H1 (cell line): ENCODE measurements at regions not wholly inside any gene's neighbourhood (a gene's known extent, or its start where the extent isn't known, plus 50 kb on each side); places are given as distances from the start of the nearest gene placed in this dataset.
"Not testable (repeated sequence)": the region's sequence is repeated elsewhere in the genome, so short reads cannot be mapped to it uniquely, and the experiment has no call there.

Experiments
- CTCF ChIA-PET: fragments of 300-600 bp; sonication (Branson Sonifier 250); formaldehyde crosslinking; loops from one replicate; lab custom pipeline; 2021; ENCODE audit not compliant: partially characterized antibody; lab: Charles Lee
- POLR2A ChIA-PET: fragments of 300-600 bp; sonication (Branson Sonifier 250); formaldehyde crosslinking; loops from one replicate; lab custom pipeline; 2021; ENCODE audit warnings: inconsistent platforms; ENCODE audit not compliant: partially characterized antibody; lab: Charles Lee
- DNase-seq, 2 experiments: peaks; one replicate each; pipeline versions ENCODE4 v3.0.0 to v3.0.0-alpha.2; 2010 to 2022; ENCODE audit warnings: low spot score in 2 of 2, low read depth in 1 of 2, mixed read lengths in 1 of 2
- FAIRE-seq: peaks from 2 replicates; lab custom pipeline; 2011; peaks lifted over from hg19 to GRCh38; lab: Jason Lieb, UNC
- H2AFZ ChIP-seq: 2 replicates; pipeline ENCODE4 v1.8.1; 2012; ENCODE audit warnings: low read length, inconsistent platforms
- H2AK5ac ChIP-seq: 2 replicates; pipeline ENCODE4 v1.6.1; 2013; ENCODE audit warnings: low read depth, low read length
- H2BK120ac ChIP-seq: replicated peaks from 2 replicates; pipeline ENCODE3; 2013; ENCODE audit warnings: low read depth, low read length, inconsistent platforms
- H2BK12ac ChIP-seq: 2 replicates; pipeline ENCODE4 v1.6.1; 2013; ENCODE audit warnings: low read depth, low read length
- H2BK15ac ChIP-seq: 2 replicates; pipeline ENCODE4 v1.6.1; 2013; ENCODE audit warnings: low read length
- H2BK20ac ChIP-seq: 2 replicates; pipeline ENCODE4 v1.6.1; 2013; ENCODE audit warnings: low read length
- H2BK5ac ChIP-seq: 2 replicates; pipeline ENCODE4 v1.6.1; 2013; ENCODE audit warnings: low read depth, low read length
- H3K14ac ChIP-seq: 2 replicates; pipeline ENCODE4 v1.6.1; 2013; ENCODE audit warnings: inconsistent platforms; ENCODE audit not compliant: insufficient read length
- H3K18ac ChIP-seq: 2 replicates; pipeline ENCODE4 v1.6.1; 2013; ENCODE audit warnings: low read length; ENCODE audit errors: extremely low read depth
- H3K23ac ChIP-seq: 2 replicates; pipeline ENCODE4 v1.6.1; 2013; ENCODE audit warnings: inconsistent platforms; ENCODE audit not compliant: insufficient read length
- H3K23me2 ChIP-seq: 2 replicates; pipeline ENCODE4 v1.6.1; 2013; ENCODE audit warnings: low read depth, low read length
- H3K27ac ChIP-seq: 2 replicates; pipeline ENCODE4 v1.6.1; 2011; ENCODE audit warnings: low read depth, low read length, inconsistent platforms
- H3K27me3 ChIP-seq, 4 experiments: replicated peaks in 1 of 4; 1 replicate in 1 of 4; 2 replicates in 3 of 4; pipeline versions ENCODE4 v1.6.1 to v1.8.1; 2011 to 2013; ENCODE audit warnings: low read length in 3 of 4, mild to moderate bottlenecking in 3 of 4, inconsistent platforms in 2 of 4, mixed read lengths in 2 of 4, moderate library complexity in 1 of 4; ENCODE audit not compliant: control insufficient read depth in 3 of 4, insufficient read depth in 3 of 4; ENCODE audit errors: extremely low read depth in 1 of 4
- H3K36me3 ChIP-seq, 4 experiments: 2 replicates each; pipeline versions ENCODE4 v1.6.1 to v1.8.1; 2011 to 2013; ENCODE audit warnings: mild to moderate bottlenecking in 4 of 4, low read length in 3 of 4, moderate library complexity in 2 of 4, control low read depth in 1 of 4, inconsistent platforms in 1 of 4; ENCODE audit not compliant: insufficient read depth in 4 of 4, control insufficient read depth in 2 of 4
- H3K4ac ChIP-seq: replicated peaks from 2 replicates; pipeline ENCODE3; 2013; ENCODE audit warnings: low read length, low read depth, mixed read lengths, inconsistent platforms; ENCODE audit not compliant: insufficient read length
- H3K4me1 ChIP-seq, 4 experiments: replicated peaks in 1 of 4; 1 replicate in 1 of 4; 2 replicates in 3 of 4; pipeline versions ENCODE4 v1.6.1 to v1.8.1; 2011 to 2013; ENCODE audit warnings: low read length in 3 of 4, inconsistent platforms in 2 of 4, mixed read lengths in 1 of 4; ENCODE audit not compliant: insufficient read depth in 4 of 4, control insufficient read depth in 3 of 4
- H3K4me2 ChIP-seq, 2 experiments: 2 replicates each; pipeline versions ENCODE4 v1.6.1 to v1.8.1; 2011 to 2013; ENCODE audit warnings: low read depth in 2 of 2, low read length in 2 of 2, control low read depth in 1 of 2, inconsistent platforms in 1 of 2, mild to moderate bottlenecking in 1 of 2; ENCODE audit not compliant: insufficient read depth in 1 of 2
- H3K4me3 ChIP-seq, 4 experiments: fragments of 200-600, 300-600 bp in 1 of 4; sonication (generic), shearing (Covaris generic), sonication (Bioruptor Twin) in 1 of 4; 2 replicates each; pipeline versions ENCODE4 v1.5.1 to v1.8.1; 2011 to 2016; ENCODE audit warnings: low read length in 4 of 4, low read depth in 3 of 4, control low read depth in 2 of 4, inconsistent platforms in 2 of 4, mild to moderate bottlenecking in 2 of 4, mixed read lengths in 1 of 4, moderate library complexity in 1 of 4; ENCODE audit not compliant: insufficient read depth in 2 of 4; ENCODE audit errors: extremely low read depth in 1 of 4
- H3K56ac ChIP-seq: replicated peaks from 2 replicates; pipeline ENCODE3; 2013; ENCODE audit warnings: low read depth, mild to moderate bottlenecking, mixed read lengths, low read length, inconsistent platforms; ENCODE audit not compliant: insufficient read length
- H3K79me1 ChIP-seq: 2 replicates; pipeline ENCODE4 v1.6.1; 2013; ENCODE audit warnings: low read depth, low read length, control low read depth
- H3K79me2 ChIP-seq, 2 experiments: 2 replicates each; pipeline versions ENCODE4 v1.6.1 to v1.8.1; 2012 to 2013; ENCODE audit warnings: low read length in 2 of 2, mild to moderate bottlenecking in 2 of 2, inconsistent platforms in 1 of 2; ENCODE audit not compliant: insufficient read depth in 2 of 2, control insufficient read depth in 1 of 2
- H3K9ac ChIP-seq, 4 experiments: replicated peaks in 1 of 4; 1 replicate in 1 of 4; 2 replicates in 3 of 4; pipeline versions ENCODE4 v1.6.1 to v1.8.1; 2011 to 2013; ENCODE audit warnings: low read depth in 3 of 4, low read length in 3 of 4, control low read depth in 2 of 4, mild to moderate bottlenecking in 2 of 4, moderate library complexity in 2 of 4, inconsistent platforms in 1 of 4; ENCODE audit errors: extremely low read depth in 1 of 4
- H3K9me3 ChIP-seq, 2 experiments: 2 replicates each; pipeline versions ENCODE4 v1.6.1 to v1.8.1; 2012 to 2013; ENCODE audit warnings: mild to moderate bottlenecking in 2 of 2, moderate library complexity in 2 of 2, control low read depth in 1 of 2, inconsistent platforms in 1 of 2, low read depth in 1 of 2, low read length in 1 of 2, mixed read lengths in 1 of 2; ENCODE audit not compliant: insufficient read depth in 2 of 2
- H4K20me1 ChIP-seq, 2 experiments: replicated peaks in 1 of 2; 2 replicates each; pipeline versions ENCODE3 to v1.8.1; 2011 to 2013; ENCODE audit warnings: inconsistent platforms in 2 of 2, low read length in 2 of 2, mild to moderate bottlenecking in 1 of 2; ENCODE audit not compliant: insufficient read depth in 2 of 2, control insufficient read depth in 1 of 2
- H4K5ac ChIP-seq: 2 replicates; pipeline ENCODE4 v1.6.1; 2013; ENCODE audit warnings: low read length, low read depth, mixed read lengths, inconsistent platforms; ENCODE audit not compliant: insufficient read length
- H4K8ac ChIP-seq: 2 replicates; pipeline ENCODE4 v1.8.0; 2013; ENCODE audit warnings: mild to moderate bottlenecking, moderate library complexity, low read length, inconsistent platforms; ENCODE audit not compliant: insufficient read depth; ENCODE audit errors: extremely low read depth
- H4K91ac ChIP-seq: replicated peaks from 2 replicates; pipeline ENCODE3; 2013; ENCODE audit warnings: low read length, mixed read lengths, inconsistent platforms; ENCODE audit not compliant: insufficient read length
- WGBS, 2 experiments: shearing (Covaris generic) in 1 of 2; methylation state at CpG; one replicate each; pipeline versions ENCODE4 v1.1.6 to v1.1.7; 2013 to 2015; ENCODE audit warnings: low lambda C conversion rate in 2 of 2, mixed read lengths in 2 of 2, inconsistent platforms in 1 of 2, low coverage in 1 of 2, missing lambda C conversion rate in 1 of 2; ENCODE audit not compliant: insufficient replicate concordance in 2 of 2, insufficient coverage in 1 of 2, insufficient read length in 1 of 2; ENCODE audit errors: extremely low coverage in 1 of 2, missing lambda C conversion rate in 1 of 2; 5-methylcytosine and 5-hydroxymethylcytosine counted together

- CTCF ChIA-PET, H2BK20ac ChIP-seq, H3K14ac ChIP-seq, H3K18ac ChIP-seq, H2BK15ac ChIP-seq, H2BK5ac ChIP-seq, H2AFZ ChIP-seq, H2BK120ac ChIP-seq, H4K91ac ChIP-seq, H4K8ac ChIP-seq, H3K4me3 ChIP-seq, POLR2A ChIA-PET, H3K56ac ChIP-seq, H4K5ac ChIP-seq, H3K4me2 ChIP-seq, DNase-seq, H3K4me1 ChIP-seq, H4K20me1 ChIP-seq, H3K79me2 ChIP-seq, H3K79me1 ChIP-seq, H3K4ac ChIP-seq, H3K9me3 ChIP-seq, H2AK5ac ChIP-seq, H3K9ac ChIP-seq, H3K27me3 ChIP-seq, H3K27ac ChIP-seq, H3K23ac ChIP-seq, H3K36me3 ChIP-seq, H2BK12ac ChIP-seq, H3K23me2 ChIP-seq, FAIRE-seq: not testable (repeated sequence)
- WGBS, 2 experiments = 100% methylated on average over 1 of the region's 1 CpG; no CpG with 5 or more reads in 1 of the 2 experiments
Observed at GRCh38 chr10:47626975-47627374, 103.5 kb upstream of the AGAP9 start.

GRCh38 chr10:47622719-47623118 lies 99.3 kb upstream of the AGAP9 start:
- H3K4me2 ChIP-seq, H3K27me3 ChIP-seq, H3K79me1 ChIP-seq, DNase-seq, H2BK20ac ChIP-seq, H2BK12ac ChIP-seq, H3K18ac ChIP-seq, H2AK5ac ChIP-seq, H3K4me3 ChIP-seq, H3K9me3 ChIP-seq, H3K23ac ChIP-seq, H4K91ac ChIP-seq, H3K9ac ChIP-seq, H2AFZ ChIP-seq, H3K36me3 ChIP-seq, H3K79me2 ChIP-seq, H3K4ac ChIP-seq, H3K23me2 ChIP-seq, H2BK5ac ChIP-seq, H4K20me1 ChIP-seq, H4K5ac ChIP-seq, H4K8ac ChIP-seq, POLR2A ChIA-PET, FAIRE-seq, CTCF ChIA-PET, H3K27ac ChIP-seq, H3K14ac ChIP-seq, H2BK15ac ChIP-seq, H3K4me1 ChIP-seq, H2BK120ac ChIP-seq, H3K56ac ChIP-seq: not testable (repeated sequence)
- WGBS, 2 experiments = 82% methylated on average over 2 of the region's 2 CpGs; no CpG with 5 or more reads in 1 of the 2 experiments
